Fibroblast of skin of abdomen (primary cell): ENCODE measurements at regions not wholly inside any gene's neighbourhood (a gene's known extent, or its start where the extent isn't known, plus 50 kb on each side); places are given as distances from the start of the nearest gene placed in this dataset.
"Not testable (repeated sequence)": the region's sequence is repeated elsewhere in the genome, so short reads cannot be mapped to it uniquely, and the experiment has no call there.

Experiments
- DNase-seq: peaks from one replicate; pipeline ENCODE4 v3.0.0-alpha.2; 2013

DNA sequence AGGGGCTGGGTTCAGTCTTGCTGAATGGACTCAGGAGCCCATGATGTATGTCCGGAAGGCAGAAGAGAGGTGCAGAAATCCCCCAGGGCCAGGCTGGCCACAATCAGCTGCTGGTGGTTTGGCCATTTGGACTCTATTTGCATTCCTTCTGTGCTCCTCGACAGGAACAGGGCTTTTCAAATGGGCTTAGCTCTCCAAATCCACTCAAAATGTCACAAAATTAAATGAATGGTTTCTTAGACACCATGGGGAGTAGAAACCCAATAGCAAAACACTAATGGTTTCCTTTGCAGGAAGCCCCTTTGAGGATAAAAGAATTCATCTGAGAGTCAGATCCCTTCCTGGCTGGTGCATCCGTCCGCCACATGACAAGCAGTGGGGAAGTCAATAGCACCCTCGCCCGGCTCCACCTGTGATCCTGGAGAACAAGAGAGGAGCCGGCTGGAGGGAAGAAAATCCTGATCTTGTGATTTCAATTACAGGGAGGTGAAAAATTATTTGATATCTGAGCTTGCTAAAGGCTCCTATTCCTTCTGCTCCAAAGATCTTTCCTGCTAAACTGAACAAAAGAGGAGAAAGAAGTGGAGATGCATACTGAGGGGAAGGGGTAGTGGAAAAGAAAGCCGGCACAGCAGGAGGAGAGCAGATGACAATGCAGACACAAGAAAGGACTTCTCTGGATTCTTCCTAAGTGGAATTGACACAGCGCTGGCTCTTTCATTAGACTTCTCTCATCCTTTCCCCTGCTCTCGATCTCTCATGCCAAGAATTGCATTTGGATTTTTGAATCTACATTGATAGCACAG is 190.7 kb downstream of the C7orf25 start:
- peak; percentile 59 for DNase-seq

DNA sequence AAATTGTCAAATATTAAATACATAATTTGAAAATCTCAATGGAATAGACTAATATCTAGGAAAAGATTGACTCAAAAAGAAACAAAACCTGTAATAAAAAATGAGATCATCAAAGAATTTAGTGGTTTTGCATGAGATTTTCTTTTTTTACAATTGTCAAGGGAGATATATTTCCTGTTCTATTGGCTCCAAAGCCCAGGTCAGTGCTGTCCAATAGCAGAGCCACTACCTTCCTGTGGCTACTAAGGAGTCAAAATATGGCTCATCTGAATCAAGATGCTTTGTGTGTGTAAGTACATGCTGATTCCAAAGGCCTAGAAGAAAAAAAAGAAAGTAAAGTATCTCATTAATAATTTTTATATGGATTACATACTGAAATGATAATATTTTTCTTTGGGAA is 191.9 kb downstream of the C7orf25 start:
- peak; percentile 27 for DNase-seq

DNA sequence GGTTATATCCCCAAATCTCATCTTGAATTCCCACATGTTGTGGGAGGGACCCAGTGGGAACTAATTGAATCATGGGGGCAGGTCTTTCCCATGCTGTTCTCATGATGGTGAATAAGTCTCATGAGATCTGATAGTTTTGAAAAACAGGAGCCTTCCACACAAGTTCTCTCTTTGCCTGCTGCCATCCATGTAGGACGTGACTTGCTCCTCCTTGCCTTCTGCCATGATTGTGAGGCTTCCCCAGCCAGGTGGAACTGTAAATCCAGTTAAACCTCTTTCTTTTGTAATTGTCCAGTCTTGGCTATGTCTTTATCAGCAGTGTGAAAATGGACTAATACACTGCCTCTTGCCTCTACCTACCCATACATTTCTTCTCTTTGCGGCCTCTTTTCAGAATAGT is 193.4 kb downstream of the C7orf25 start:
- DNase-seq: not testable (repeated sequence)

DNA sequence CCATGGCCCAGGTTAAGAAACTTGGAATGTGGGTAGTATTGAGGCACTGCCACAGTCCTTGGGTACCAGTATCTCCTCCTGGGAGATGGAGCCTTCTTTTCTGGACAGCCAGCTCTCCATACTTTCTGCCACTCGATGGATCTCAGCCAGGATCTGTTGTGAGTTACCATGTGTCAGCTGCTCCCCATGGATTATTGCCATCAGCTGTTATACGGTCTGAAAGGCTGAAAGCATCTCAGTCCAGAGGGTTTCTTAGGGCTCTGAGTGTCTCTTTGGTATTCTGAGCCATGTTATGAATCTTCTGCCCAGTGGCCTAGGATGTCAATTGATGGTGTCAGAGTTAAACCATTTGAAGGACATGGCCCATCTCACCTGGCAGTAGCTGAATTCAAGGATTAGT is 197.5 kb downstream of the C7orf25 start:
- DNase-seq: no peak

DNA sequence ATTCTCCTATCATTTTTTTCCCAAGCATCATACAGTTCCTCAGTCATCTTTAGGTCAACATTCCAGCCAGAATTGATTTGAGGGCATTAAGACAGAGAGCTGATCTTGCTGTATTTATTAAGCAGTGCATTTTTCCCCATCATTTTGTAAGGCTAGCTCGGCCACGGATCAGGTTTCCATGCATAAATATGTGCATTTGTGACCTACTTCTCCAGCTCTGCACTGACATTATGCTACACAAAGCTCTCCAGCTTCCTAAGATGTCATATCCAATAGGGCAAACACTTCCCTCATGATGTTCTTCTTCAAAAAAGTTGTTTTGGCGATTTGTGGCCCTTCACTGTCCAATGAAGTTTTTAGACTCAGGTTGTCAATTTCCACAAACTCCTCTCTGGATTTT is 202.6 kb downstream of the C7orf25 start:
- no peak for DNase-seq

DNA sequence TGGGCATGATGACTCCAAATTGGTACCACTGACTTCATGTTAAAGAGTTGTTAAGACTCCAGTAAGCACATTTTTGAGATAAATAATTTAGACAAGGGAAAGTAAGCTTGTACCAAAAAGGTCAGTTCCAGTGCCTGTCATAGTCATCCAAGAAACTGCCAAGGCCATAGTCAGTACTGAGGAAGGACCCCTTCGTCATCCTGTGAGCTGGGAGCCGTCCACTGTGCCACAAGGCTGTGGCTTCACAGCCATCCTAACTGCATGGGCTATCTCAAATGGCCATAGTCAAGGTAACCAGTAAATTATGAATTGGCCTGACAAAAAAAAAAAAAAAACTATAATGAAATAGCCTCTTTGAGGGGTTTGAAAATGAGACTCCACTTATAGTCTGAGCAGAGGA is 207.2 kb downstream of the C7orf25 start:
- DNase-seq: no peak

DNA sequence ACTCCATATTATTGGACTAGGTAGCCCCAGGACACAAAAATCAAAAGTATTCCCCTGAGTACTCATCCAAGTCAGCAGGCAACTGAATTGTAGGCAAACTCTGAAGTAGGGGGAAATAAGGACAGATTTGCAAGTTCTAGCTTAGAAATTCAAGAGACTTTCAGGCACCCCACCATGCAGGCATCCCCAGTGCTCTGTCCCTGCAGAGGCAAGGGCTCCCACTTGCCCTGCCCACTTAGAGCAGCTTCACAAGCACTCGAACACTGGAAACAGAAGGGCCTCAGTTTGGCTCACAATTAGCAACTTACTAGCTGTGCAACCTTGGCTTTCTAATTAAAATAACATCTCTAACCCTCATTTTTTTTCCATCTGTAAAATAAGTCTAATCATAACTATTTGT is 209.2 kb downstream of the C7orf25 start:
- no peak for DNase-seq

DNA sequence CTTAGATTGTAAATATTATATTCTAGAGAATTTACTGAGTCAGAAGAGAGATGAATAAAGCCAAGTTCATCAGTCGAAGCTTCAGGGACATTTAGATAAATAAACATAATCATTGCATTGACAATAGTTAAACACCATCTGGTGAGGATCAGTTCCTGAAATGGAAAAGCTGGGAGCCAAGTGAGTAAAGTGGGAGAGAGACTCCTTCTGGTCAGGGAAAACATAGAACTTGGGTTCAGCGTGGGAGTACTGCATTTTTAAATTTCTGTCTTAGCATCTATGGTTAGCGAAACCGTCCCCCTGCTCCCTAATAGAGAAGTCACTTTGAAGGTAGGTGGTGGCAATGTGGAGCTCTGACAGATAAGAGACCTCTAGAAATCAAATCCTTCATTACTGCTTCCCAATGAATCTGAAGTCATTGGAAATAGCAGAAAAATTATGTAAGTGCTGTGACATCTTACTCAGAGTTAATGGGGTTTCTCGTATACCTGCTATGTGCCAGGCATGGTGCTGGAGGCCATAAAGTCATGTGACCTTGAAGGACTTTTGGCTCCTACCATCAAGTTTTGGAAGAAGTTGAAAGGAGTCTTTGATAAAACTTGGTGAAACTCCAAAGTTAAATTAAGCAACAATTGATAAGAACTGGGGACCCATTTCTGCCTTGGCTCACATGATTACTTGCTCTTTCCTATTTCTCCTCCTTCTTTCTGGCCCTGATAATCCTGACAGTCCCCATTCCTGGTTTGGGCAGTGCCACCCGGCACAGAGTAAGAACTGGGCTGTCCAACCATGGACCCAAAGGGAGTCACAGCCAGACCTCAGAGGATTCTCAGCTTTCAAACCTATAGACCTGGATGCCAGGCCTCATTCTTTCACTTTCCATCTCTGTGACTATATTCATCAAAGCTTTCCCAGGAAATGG is 211.2 kb downstream of the C7orf25 start:
- DNase-seq: no peak

DNA sequence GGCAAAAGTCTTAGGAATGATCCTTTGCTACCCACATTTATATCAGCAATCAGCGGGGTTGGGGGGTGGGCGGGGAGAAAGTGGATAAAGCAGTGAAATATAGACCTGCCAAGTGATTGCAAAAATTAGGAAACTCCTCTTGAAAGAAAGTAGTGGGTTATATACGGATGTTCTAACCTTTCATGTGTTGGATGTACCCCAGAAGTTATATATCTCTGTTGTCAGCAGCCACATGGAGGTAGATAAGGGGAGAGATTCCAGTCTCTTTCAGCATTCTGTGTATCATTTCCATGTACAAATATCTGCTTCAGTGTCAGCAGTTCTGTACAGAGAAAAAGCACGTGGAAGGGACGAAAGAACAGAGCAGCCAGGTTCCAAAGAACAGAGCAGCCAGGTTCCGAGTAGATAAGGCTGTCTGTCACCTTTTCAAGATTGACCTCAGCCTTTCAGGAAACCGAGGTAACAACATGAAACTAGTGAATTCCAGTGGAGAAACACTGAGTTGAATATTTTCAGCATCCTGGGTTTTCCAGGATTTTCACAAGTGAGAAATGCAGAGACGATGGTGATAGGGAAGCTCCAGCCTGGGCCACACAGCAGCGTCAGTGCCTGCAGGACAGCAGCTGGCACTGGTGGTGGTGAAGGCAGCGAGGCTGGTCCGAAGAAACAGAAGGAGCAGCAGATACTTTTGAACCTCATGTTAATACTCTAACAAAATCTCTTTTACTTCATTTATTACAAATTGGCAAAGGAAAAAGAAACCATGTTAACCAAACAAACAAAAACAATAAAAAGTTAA is 212.3 kb downstream of the C7orf25 start:
- DNase-seq: peak; percentile 49

DNA sequence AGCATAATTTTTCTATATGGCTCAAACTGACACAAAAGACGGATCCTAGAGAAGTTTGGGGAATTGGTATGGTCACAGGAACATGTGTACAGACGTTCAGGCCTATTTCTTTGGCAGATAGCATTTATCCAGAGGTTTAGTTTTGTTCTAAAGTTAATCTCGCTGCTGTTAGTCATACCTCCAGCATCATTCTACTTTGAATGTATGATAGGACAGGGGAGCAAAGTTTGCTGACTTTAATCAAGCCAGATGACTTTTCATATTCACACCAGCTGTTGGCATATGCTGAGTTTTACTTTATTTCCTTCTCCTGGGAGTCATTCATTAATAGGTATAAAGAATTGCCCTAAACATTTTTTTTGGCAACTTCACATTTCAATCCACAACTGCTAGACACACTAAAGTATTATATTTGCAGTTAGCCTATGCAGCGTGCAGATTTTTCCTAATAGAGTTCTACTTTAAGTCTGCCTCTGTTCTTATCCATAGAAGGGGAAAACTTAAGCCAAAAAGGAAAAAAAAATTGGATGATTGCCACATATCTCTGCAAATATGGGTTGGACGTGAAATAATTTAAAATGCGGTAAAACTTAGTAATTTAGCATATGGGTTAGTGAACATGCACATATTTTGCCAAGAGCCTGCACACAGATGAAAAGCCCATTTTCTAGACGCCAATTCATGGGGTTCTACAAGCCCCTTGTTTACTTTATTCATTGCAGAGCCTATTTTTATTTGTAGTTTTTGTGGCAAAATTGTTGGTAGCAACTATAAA is 213.1 kb downstream of the C7orf25 start:
- peak; percentile 57 for DNase-seq

DNA sequence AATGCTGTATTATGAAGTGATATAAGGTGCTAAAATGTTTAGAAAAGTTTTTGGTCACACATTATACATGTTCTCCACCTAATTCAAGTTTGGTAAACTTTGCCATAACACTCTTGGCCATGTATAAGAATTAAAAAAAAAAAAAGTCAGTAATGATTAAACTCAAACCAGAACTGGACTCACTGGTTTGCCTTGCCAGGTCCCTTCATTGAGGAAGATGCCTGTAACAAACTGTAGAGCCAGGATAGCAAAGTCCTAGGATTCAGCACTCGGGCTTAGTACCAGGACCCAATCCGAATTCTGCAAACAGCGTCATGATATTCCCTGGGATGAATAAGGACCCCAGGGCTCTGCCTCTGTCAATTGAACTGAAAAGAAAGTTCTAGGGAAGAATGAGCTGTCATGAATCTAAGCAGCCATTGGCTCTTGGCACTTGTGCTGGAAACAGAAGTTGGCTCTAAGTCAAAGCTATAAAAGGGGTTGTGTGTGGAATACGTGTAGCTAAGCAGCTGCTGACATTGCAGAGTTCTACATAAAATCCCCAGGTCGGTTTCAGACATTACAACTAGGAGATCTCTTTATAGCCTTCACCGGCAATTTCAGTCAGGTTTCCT is 216.9 kb downstream of the C7orf25 start:
- peak; percentile 28 for DNase-seq

DNA sequence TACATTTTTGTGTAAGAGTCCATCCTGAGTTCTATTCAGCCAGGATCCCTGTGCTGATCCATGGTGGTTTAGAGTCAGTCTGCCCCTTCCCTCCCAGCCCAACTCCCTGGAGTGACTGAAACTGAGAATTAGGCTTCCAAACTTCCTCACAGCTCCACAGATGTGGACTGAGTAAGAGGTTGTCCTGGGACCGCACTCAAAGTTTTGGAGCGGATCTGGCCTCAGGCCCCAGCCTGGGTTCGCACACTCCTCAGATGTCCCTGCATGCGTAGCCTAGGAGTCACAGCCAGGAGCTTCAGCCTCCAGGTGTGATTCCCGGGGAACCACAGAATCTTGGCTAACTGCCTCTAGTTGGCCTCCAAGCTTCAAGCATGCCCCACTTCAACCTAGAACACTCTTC is 218.1 kb downstream of the C7orf25 start:
- DNase-seq: no peak

DNA sequence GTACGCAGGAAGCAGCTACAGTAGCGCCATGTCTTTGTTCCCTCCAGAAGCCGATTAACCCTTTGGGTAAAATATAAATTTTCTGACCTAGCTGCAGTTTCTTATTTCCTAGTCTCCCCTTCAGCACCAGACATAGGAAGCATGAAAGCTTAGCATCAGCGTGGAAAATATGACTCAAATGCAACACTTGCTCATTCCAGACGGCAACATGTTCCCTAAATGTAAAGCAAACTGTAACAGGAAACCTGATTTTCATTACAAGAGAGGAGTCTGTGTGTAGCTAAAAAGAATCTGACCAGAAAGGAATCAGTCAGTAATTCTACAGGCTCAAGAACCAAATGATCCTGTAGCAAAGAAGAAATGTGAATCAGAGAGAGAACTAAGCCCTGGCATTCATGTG is 219.2 kb downstream of the C7orf25 start:
- peak; percentile 91 for DNase-seq

DNA sequence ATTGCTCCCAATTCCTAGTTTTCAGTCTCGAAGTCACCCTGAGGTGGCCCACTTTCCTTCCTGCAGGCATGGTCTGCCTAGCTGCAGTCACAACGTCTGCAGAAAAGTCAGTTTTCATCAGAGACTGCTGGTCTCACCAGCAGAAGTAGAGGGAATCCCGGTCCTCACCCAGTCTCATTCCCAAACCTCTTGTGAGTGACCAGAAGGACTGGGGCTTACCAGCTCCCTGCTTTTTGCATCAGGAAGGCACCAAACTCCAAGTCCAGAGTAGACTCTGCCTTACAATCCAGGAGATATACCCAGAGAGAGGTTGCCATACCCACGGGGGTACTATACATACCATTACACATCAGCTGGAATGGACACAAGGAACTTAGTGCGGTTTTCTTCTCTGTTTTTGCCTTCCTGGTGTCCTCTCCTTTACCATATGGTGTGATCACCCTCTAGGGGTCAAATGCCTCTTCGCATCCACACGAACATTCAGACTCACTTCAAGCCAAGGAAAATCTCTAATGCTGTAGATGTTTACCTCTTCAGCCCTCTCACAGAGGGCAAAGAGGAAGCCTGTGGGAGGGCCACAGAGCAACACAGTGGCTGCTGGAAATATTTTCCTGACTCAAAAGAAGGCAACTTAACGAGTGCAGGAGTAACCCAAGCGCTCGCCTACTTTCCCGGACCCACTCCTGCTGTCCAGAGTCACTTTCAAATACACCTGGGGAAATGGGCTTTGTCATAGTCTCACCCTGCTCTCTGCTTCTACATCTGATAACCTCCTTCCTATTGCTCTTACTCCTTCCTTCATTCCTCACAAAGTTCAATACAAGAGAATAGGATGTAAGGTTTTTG is 220.9 kb downstream of the C7orf25 start:
- peak; percentile 70 for DNase-seq

DNA sequence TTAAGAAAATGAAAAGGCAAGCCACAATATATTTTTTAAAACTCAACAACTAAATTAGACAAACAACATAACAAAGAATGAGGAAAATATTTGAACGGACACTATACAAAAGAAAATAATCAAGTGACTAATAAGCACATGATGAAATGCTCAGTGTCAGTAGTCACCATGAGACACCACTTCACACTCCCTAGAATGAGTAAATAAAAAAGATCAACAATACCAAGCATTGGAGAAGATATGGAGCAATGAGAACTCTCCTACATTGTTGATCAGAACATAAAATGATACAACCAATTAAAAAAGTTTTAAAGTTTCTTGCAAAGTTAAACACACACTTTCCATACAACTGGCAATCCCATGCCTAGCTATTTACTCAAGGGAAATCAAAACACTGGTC is 222.2 kb downstream of the C7orf25 start:
- no peak for DNase-seq

DNA sequence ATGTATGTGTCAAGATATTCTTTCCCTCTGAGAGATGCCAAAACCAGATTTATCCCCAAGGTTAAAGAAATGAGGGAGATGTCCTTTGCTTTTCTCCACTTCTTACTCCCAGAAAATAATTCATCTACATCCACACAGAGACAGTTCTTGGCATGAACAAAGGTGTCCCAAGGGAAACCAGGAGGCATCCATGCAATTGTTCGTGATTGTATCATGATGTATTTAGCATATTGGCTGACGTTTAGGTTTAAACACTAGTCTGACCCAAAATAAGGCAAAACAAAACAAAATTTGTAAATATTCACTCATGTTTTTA is 223.9 kb downstream of the C7orf25 start:
- no peak for DNase-seq

DNA sequence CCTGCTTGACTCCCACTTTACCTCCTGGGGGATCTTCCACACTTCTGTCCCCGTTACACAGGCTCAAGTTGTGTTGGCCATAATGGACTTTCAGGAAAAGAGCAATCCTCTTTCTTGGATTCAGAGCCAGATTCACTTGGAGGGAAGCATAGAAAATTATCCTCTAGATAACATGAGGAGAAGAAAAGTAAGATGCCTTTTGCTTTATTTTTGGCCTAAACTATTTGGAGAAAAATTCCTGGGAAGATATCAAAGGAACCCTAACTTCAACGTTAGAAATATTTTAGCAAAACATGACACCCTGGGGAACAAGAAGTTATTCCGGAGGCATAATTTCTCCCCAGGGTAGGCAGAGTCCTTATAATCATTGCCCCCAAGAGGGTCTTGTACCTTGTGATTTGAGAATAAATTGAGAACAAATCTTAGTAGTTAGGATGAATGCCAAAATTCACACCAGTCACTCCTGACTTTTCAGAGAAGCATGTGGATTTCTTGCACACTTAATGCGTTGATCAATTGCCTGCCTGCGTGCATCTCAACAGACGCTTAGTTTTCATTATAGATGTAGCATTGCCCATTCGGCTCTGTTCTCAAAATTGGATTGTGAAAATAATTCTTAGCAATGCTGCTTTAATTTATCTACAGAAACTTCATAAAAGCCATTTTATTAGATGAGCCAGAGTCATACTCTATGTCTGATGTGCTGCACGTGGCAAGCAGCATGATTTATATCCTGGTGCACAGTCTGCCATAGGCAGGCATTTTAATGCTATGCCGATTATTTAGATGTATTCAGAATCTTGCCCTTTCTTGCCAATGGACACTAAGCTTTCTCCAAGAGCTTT is 224.4 kb downstream of the C7orf25 start:
- DNase-seq: no peak

DNA sequence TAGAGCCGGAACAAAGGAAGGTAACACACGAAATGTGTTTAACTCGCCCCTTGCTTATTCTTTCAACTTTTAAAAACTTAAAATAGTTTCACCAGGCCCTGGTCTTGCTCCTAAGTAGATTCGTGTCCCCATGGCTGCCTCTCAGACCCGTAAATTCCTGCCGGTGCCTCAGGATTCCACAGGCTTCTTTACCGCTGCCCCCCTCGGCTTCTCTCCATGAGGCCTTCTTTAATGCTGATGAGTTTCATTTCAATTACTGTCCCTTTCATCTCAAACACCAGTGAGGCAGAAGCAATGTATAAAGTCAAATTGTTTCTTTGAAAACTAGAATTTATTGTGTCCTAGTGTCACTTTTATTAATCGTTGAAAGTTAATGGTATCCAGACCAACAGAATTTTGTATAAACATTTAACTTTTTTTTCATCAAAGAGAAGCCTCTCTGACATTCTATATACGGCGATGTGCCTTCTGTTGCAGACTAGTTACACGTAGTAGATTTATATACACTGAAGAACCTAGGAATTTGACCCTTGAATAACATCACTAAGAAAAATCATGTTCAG is 225.2 kb downstream of the C7orf25 start:
- DNase-seq: no peak

DNA sequence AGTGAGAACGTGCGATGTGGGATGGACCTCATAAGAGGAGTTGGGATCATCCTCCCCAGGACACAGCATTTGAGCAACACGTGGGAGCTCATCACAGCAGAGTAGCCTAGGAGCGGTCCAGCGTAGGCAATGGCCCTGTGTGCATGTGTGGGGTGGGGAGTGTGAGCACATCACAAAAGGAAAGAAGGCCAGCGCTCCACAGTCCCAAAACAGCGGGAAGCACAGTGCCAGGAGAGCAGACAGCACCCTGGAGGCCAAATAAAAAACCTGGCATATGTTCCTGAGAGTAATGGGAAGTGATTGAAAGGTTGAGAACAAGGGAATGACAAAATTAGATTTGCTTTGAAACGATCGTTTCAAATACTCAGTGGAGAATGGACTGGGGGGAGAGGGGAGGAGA is 226.0 kb downstream of the C7orf25 start:
- DNase-seq: no peak
